GM12872 (cell line): ENCODE measurements at regions not wholly inside any gene's neighbourhood (a gene's known extent, or its start where the extent isn't known, plus 50 kb on each side); places are given as distances from the start of the nearest gene placed in this dataset.
A peak's percentile ranks its signal among the peaks of the same experiment; 100 is the strongest.

Experiments used
- CTCF ChIP-seq: IDR thresholded peaks from 3 replicates; pipeline ENCODE4 v1.5.1; 2011; ENCODE audit warnings: low read depth, mild to moderate bottlenecking, low read length, moderate library complexity; ENCODE audit not compliant: insufficient read depth

- no peak for TF ChIP-seq CTCF
These were observed 50.7 kb upstream of the DIAPH3 start for GRCh38 chr13:60214213-60215055.

- TF ChIP-seq CTCF, result no peak
These were observed 56.3 kb upstream of the DIAPH3 start for GRCh38 chr13:60220072-60220471.

GRCh38 chr13:60221581-60221980 lies 57.9 kb upstream of the DIAPH3 start:
- no peak for TF ChIP-seq CTCF

GRCh38 chr13:60226507-60226906 lies 62.8 kb upstream of the DIAPH3 start:
- TF ChIP-seq CTCF, result peak; percentile 39; the same call in 2 of the 3 replicates

- no peak for TF ChIP-seq CTCF
These were observed 63.4 kb upstream of the DIAPH3 start for GRCh38 chr13:60227158-60227557.

GRCh38 chr13:60229708-60230272 lies 66.1 kb upstream of the DIAPH3 start:
- TF ChIP-seq CTCF, result no peak

GRCh38 chr13:60230593-60230992 lies 66.9 kb upstream of the DIAPH3 start:
- TF ChIP-seq CTCF, result no peak
